Nephron progenitor cell (in vitro differentiated cells): ENCODE measurements at regions not wholly inside any gene's neighbourhood (a gene's known extent, or its start where the extent isn't known, plus 50 kb on each side); places are given as distances from the start of the nearest gene placed in this dataset.
"Not testable (repeated sequence)": the region's sequence is repeated elsewhere in the genome, so short reads cannot be mapped to it uniquely, and the experiment has no call there.

Experiments used
- DNase-seq: peaks from one replicate; pipeline ENCODE4 v3.0.0; 2021
- H3K27ac Mint-ChIP-seq: 2 replicates; pipeline ENCODE4 v1.8.0; 2021; ENCODE audit warnings: mild to moderate bottlenecking, moderate library complexity, mixed read lengths
- H3K27me3 Mint-ChIP-seq: 2 replicates; pipeline ENCODE4 v1.8.0; 2021; ENCODE audit warnings: mild to moderate bottlenecking, low read depth, mixed read lengths; ENCODE audit not compliant: poor library complexity
- H3K36me3 Mint-ChIP-seq: 2 replicates; pipeline ENCODE4 v1.8.0; 2021; ENCODE audit warnings: low read depth, mixed read lengths
- H3K4me1 Mint-ChIP-seq: 2 replicates; pipeline ENCODE4 v1.8.0; 2021; ENCODE audit warnings: mixed read lengths
- H3K4me3 Mint-ChIP-seq: 2 replicates; pipeline ENCODE4 v1.8.0; 2021; ENCODE audit warnings: mild to moderate bottlenecking, moderate library complexity, mixed read lengths
- H3K9me3 Mint-ChIP-seq: 2 replicates; pipeline ENCODE4 v1.8.0; 2021; ENCODE audit warnings: mild to moderate bottlenecking, moderate library complexity, mixed read lengths
- TF ChIP-seq, protein P1 (sequence below): fragments of 200-600 bp; sonication (generic); IDR thresholded peaks from 2 replicates; pipeline ENCODE4 v1.5.0; 2021; ENCODE audit warnings: antibody characterized with exemption

- H3K4me3 Mint-ChIP-seq: no peak overlapping the region
- H3K27ac Mint-ChIP-seq: no peak overlapping the region
- peaks cover 7% of the 10 kb centered on the region for H3K27me3 Mint-ChIP-seq
- DNase-seq: no peak
- TF ChIP-seq, protein P1, sequence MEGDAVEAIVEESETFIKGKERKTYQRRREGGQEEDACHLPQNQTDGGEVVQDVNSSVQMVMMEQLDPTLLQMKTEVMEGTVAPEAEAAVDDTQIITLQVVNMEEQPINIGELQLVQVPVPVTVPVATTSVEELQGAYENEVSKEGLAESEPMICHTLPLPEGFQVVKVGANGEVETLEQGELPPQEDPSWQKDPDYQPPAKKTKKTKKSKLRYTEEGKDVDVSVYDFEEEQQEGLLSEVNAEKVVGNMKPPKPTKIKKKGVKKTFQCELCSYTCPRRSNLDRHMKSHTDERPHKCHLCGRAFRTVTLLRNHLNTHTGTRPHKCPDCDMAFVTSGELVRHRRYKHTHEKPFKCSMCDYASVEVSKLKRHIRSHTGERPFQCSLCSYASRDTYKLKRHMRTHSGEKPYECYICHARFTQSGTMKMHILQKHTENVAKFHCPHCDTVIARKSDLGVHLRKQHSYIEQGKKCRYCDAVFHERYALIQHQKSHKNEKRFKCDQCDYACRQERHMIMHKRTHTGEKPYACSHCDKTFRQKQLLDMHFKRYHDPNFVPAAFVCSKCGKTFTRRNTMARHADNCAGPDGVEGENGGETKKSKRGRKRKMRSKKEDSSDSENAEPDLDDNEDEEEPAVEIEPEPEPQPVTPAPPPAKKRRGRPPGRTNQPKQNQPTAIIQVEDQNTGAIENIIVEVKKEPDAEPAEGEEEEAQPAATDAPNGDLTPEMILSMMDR: no peak
- no peaks in the 10 kb centered on the region for H3K36me3 Mint-ChIP-seq
- H3K4me1 Mint-ChIP-seq: no peaks in the 10 kb centered on the region
- H3K9me3 Mint-ChIP-seq: no peaks in the 10 kb centered on the region
Observed at GRCh38 chr10:109343293-109343692, 580.0 kb downstream of the XPNPEP1 start.

DNA sequence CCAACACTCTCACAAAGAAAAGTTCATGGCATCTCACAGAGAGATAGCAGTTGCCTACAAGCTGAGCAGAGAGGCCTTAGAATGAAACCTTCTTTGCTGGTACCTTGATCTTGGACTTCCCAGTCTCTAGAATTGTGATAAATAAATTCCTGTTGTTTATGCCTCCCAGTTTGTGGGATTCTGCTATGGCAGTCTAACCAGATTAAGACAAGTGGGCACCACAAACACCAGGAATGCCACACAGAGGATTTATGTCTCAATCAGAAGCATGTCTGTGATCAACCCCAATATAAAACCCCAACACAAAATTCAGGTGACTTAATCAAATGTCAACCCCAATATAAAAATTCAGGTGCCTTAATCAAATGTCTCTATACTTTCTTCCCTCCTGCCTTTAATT is 581.3 kb downstream of the XPNPEP1 start:
- Mint-ChIP-seq H3K27me3 (peaks cover 4% of the 10 kb centered on the region), H3K36me3 (no peaks in the 10 kb centered on the region), H3K4me3 (no peak overlapping the region), H3K27ac (no peak overlapping the region), H3K9me3 (peaks cover 4% of the 10 kb centered on the region), H3K4me1 (no peaks in the 10 kb centered on the region)
- TF ChIP-seq, protein P1: no peak
- no peak for DNase-seq

DNA sequence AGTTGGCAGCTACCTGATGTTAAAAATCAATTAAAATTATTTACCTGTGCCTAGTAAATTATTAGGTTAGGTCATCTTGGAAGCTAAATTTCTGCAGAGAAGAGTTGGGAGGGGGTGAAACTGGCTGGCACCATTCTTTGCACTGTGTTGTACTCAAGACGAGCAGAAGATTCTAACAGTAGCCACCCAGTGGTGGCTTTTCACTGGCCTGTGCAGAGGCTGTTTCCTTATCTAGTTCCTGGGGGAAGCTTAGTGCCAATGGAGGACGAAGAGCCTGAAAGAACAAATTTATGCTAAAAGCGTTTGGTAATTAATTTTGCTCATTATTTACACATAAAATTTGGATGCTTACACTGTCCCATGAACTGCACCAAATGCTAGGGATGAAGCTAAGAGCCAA is 595.3 kb downstream of the XPNPEP1 start:
- H3K27ac Mint-ChIP-seq: no peak overlapping the region
- no peaks in the 10 kb centered on the region for H3K9me3 Mint-ChIP-seq
- H3K4me3 Mint-ChIP-seq: no peak overlapping the region
- TF ChIP-seq, protein P1: no peak
- no peak for DNase-seq
- no peaks in the 10 kb centered on the region for H3K36me3 Mint-ChIP-seq
- no peaks in the 10 kb centered on the region for H3K4me1 Mint-ChIP-seq
- H3K27me3 Mint-ChIP-seq: peaks cover 11% of the 10 kb centered on the region

DNA sequence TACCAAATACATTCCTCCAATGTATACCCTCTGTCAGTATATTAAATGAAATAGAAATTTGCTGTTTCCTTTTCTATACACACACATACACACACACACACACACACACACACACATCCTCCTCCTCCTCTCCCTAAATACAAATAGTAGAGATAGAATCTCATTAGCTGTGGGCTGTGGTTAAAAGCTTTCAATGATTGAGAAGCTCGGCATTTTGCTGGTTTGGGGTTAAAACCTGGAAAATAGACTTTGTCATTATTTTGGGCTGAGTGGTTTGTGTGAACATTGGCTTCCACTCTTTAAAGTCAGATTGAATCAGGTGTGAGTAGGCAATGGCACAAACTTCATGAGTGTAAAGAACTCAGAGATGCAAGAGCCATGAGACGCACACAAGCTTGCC is 596.0 kb downstream of the XPNPEP1 start:
- Mint-ChIP-seq H3K27ac (no peak overlapping the region), H3K36me3 (no peaks in the 10 kb centered on the region)
- TF ChIP-seq, protein P1: no peak

DNA sequence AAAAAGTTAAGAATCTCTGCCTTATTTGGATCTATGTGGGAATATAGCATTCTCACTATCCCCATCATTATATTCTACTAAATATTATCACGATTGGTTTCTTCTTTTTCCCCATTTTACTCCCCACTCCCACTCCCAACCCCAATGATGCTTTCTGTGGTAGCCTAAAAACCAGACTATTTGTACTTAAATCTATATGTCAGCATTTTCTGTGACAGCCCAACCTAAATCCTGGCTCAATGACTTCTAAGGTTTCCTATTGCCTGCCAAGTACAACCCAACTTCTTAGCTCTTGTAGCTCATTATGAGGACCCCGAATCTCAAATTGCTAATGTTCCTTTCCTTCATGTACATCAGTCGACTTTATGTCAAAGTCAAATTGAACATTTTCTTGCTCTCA is 598.6 kb downstream of the XPNPEP1 start:
- TF ChIP-seq, protein P1: no peak
- Mint-ChIP-seq H3K4me1 (no peaks in the 10 kb centered on the region), H3K9me3 (peaks cover 7% of the 10 kb centered on the region), H3K27ac (no peak overlapping the region), H3K36me3 (no peaks in the 10 kb centered on the region), H3K4me3 (no peak overlapping the region), H3K27me3 (peaks cover 8% of the 10 kb centered on the region)
- no peak for DNase-seq

More for the DNA sequence above, 596.0 kb downstream of the XPNPEP1 start:
- Mint-ChIP-seq H3K4me1 (no peaks in the 10 kb centered on the region), H3K4me3 (no peak overlapping the region), H3K27me3 (peaks cover 8% of the 10 kb centered on the region), H3K9me3 (no peaks in the 10 kb centered on the region)
- DNase-seq: no peak

DNA sequence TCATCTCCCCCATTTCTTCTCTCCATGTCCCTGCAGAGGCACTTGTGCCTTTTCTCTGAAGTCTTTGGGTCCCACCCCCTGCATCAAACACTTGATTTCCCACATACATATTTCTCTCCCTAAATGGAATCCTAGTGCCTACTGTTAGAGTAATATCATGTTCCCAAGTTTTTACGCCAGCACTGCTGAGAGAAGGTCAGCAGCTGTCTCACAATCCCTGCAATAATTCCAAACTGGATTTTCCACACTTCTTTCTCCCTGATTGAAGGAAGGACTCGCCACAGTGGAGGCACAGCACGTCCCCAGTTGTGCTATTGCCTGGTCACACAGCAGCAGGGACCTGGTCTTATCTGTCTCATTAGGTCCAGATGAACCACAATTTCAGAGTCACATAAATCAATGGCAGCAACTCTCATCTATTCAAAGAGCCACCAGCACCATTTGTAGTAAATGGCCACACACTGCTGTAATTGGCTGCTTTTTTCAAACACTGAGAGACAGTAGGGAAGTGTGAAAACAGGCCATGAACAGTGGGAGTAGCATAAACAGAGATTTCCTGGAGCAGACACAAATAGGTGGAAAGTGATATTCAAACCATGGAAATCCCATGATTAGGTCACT is 605.5 kb downstream of the XPNPEP1 start:
- Mint-ChIP-seq H3K4me1 (peaks cover 4% of the 10 kb centered on the region), H3K27ac (no peak overlapping the region), H3K36me3 (no peaks in the 10 kb centered on the region), H3K27me3 (no peaks in the 10 kb centered on the region), H3K9me3 (peaks cover 7% of the 10 kb centered on the region), H3K4me3 (no peak overlapping the region)
- DNase-seq: no peak
- TF ChIP-seq, protein P1: no peak

DNA sequence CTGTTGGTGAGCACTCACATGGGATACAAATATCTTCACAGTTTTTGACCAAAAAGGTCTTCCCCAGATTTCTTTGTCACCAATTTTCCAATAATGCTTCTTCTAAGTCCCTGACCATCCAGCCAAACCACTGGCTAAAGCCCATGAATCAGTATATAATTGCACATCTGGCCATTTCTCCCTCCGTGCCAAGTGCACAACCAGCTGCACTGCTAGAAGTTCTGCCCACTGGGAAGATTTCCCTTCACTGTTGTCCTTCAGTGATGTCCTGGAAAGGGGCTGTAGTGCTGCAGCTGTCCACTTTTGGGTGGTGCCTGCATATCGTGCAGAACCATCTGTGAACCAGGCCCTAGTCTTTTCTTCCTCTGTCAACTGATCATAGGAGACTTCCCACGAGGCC is 609.3 kb downstream of the XPNPEP1 start:
- not testable (repeated sequence) for H3K9me3 Mint-ChIP-seq, H3K27ac Mint-ChIP-seq, H3K27me3 Mint-ChIP-seq, H3K4me1 Mint-ChIP-seq, DNase-seq, H3K4me3 Mint-ChIP-seq, H3K36me3 Mint-ChIP-seq

DNA sequence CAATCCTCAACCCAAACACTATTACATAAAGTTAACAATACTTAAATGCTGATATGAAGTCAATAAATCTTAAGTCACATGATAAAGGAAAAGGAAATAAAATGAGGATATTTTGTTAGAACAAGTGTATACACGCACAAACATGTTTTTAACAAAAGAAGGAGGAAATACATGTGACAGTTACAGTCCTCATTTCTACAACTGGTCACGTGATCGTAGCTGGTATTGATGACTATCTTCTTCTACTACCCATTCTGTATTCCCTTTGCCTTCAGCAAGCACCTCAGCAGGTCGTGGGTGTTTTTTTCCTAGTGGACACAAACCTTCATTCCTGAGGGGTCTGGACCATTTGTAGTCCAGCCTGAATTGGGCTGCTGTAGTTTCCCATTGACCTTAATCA is 610.8 kb downstream of the XPNPEP1 start:
- not testable (repeated sequence) for H3K27ac Mint-ChIP-seq, DNase-seq, H3K27me3 Mint-ChIP-seq, H3K4me1 Mint-ChIP-seq, H3K9me3 Mint-ChIP-seq, H3K36me3 Mint-ChIP-seq, H3K4me3 Mint-ChIP-seq
